ENCODE measurements at regions not wholly inside any gene's neighbourhood (a gene's known extent, or its start where the extent isn't known, plus 50 kb on each side); places are given as distances from the start of the nearest gene placed in this dataset.

- TF ChIP-seq CTCF (IDR thresholded peaks at IDR 0.05; ENCODE audit: low read length) (no peak), EZH2 (IDR thresholded peaks at IDR 0.05; ENCODE audit: borderline replicate concordance, low read length) (no peak)
These were observed 1686.7 kb upstream of the LRRTM1 start for GRCh38 chr2:81991282-81991681.
